ENCODE measurements at regions not wholly inside any gene's neighbourhood (a gene's known extent, or its start where the extent isn't known, plus 50 kb on each side); places are given as distances from the start of the nearest gene placed in this dataset.
"Not testable (repeated sequence)": the region's sequence is repeated elsewhere in the genome, so short reads cannot be mapped to it uniquely, and the experiment has no call there.

DNA sequence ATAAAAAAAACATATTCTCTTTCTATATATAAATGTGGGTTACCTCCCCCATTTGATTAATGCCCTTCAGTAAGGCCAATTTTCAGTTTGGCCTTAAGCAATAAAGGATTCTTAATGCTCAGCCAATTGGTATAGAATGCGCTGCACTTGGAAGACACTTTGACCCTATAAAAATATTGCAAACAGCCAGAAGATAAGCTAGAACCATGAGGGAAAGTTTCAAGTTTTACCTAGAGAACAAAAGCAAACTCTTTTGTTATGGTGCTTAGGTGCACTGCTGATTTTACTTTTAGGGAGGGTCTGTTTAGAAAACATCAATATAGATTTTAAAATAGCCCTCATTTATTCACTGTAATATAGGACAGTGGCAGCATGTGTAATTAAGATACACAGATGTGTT lies 251.6 kb upstream of the SLC16A7 start:
- no peak for DNase-seq

DNA sequence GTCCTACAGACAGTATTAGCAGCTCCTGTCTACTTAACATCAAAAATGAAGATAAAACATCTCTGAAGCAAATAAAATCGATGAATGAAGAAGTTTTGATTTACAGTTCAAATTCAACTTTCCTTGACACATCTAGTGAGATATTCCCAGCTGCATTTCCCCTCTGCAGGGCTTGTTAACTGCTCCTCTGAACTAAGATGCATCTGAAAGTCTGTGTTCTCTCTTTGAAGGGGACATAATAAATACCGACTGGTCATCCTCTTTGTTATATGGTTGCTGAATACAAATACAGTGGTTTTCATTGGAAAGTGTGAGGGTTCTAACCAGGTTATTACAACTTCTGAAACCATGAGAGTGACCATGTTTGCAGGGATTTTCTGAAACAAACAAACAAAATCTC lies 266.4 kb upstream of the SLC16A7 start:
- no peak for DNase-seq

DNA sequence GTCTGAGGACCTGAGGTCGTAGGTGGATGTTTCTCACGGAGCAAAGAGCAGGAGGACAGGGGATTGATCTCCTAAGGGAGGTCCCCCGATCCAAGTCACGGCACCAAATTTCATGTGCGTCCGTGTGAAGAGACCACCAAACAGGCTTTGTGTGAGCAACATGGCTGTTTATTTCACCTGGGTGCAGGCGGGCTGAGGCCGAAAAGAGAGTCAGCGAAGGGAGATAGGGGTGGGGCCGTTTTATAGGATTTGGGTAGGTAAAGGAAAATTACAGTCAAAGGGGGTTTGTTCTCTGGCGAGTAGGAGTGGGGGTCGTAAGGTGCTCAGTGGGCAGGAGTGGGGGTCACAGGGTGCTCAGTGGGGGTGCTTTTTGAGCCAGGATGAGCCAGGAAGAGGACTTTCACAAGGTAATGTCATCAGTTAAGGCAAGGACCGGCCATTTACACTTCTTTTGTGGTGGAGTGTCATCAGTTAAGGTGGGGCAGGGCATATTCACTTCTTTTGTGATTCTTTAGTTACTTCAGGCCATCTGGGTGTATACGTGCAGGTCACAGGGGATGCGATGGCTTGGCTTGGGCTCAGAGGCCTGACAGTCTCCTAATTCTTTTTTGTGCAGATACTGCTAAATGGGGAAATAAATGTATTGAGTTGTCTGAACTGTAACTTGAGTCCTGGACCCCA lies 267.3 kb upstream of the SLC16A7 start:
- DNase-seq, result not testable (repeated sequence)

DNA sequence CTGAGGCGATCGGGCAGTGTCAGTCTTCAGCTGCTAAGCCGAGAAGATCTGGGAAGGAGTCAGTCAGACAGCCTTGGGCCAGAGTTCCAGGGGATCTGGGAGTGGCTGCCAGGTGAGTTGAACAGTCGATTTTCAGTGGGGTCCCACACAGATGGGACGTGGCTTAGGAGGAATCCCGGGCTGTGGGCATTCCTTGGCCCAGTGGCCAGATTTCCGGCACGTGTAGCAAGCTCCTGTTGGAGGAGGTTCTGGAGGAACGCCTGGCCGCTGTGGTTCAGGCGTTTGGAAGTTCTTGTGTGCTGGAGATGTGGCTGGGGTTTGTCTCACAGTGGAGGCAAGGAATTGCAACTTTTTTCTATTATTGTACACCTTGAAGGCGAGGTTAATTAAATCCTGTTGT lies 269.4 kb upstream of the SLC16A7 start:
- DNase-seq, result not testable (repeated sequence)

DNA sequence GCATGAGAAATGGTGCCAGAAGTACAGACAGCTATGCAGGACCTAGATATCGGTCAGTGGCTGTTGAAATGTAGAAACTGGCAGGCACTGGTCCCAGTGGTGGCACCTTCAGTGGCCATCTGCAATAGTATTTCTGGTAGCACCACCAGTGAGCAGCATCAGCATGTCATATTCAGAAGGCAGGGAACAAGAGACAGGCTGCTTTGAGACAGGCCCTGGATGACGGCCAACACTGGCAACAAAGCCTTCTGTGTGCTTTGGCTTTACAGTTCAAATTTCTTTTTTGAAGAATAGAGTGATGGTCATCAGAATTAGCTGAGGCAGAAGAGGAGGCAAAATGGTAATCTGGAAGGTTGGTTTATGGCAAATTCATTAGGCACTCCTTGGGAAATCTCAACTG lies 273.4 kb upstream of the SLC16A7 start:
- DNase-seq, result no peak

DNA sequence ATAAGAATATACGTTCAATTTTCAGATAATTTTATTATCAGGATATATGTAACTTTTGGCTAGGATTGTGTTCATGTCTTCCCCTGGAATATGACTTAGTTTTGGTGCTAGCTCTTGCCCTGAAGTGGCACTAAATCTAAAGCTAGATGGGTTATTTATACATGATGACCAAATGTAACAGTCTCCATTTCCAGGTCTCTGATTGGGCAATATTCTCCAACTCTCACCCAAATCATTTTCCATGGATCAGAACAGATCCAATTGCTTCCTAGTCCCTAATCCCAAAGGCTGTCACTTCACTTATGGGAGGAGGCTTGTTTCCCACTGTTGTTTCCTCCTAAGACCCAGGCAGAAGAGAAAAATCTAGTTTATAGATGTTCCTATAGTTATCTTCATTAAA lies 274.6 kb upstream of the SLC16A7 start:
- no peak for DNase-seq

DNA sequence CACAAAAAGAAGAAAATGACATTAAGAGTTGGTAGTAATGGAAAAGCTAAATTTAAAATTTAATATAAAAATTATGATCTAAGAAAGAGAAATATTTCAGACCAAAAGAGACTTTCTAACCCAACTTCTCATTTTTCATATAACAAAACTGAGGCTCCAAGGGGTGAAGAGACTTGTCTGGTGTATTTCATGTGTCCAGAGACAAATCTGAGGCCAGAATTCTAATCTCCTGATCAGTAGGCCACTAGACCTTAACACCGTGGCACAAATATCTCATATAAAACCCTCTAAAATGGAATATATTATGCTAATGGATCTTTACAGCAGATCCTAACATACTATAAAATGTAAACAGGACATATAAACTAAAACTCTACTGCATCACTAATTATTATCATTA lies 275.7 kb upstream of the SLC16A7 start:
- no peak for DNase-seq

DNA sequence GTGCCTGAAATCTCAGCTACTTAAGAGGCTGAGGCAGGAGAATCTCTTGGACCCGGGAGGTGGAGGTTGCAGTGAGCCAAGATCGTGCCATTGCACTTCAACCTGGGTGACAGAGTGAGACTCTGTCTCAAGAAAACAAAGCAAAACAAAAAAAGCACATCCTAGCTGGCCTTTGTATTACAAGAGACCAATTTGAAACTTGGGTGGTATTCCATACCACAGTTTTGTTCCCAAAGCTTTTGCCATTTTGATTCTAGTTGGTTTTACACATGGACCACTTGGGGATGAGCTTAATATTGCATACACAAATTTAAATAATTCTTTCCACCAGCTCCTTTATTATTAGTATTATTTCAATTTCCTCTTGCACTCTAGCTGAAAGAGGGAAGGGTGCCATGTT lies 276.9 kb upstream of the SLC16A7 start:
- no peak for DNase-seq

DNA sequence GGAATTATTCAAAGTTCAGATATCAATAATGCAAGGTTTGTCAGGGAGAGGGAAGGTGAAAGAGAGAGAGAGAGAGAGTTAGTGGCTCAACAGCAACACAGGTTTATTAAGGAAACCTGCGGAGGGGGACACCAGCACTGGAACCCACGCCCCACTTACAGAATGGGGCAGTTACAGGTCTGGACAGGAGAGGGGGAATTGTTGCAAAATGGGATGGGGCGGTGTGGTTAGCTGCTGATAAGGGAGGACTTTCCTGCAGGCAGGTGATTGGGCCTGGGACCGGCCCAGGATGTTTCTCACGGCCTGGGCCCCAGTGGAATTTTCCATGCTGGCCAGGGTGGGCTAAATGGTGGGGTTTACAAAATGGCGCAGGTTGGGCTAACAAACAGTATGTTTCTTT lies 278.2 kb upstream of the SLC16A7 start:
- no peak for DNase-seq

DNA sequence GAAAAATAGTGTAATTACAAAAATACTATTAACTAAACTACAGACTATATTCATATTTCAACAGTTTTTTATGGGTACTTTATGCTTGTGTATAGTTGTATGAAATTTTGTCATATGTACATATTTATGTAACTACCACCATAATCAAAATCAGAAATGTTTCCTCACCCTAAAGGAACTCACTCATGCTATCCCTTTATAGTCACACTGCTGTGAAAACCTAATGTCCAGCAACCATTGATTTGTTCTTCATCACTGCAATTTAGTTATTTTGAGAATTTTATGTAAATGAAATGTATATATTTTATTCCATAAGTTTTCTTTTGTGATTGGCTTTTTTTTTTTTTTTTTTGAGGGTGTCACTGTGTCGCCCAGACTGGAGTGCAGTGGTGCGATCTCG lies 278.9 kb upstream of the SLC16A7 start:
- no peak for DNase-seq

DNA sequence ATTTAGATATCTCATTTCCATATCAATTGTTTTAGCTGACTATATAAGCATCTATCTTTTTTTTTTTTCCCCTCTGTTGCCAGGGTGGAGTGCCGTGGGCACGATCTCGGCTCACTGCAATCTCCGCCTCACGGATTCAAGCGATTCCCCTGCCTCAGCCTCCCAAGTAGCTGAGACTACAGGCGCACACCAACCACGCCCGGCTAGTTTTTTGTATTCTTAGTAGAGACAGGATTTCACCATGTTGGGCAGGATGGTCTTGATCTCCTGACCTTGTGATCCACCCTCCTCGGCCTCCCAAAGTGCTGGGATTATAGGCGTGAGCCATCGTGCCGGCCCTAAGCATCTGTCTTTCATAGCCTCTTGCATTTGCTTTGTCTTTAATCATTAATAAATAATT lies 279.5 kb upstream of the SLC16A7 start:
- DNase-seq, result not testable (repeated sequence)

DNA sequence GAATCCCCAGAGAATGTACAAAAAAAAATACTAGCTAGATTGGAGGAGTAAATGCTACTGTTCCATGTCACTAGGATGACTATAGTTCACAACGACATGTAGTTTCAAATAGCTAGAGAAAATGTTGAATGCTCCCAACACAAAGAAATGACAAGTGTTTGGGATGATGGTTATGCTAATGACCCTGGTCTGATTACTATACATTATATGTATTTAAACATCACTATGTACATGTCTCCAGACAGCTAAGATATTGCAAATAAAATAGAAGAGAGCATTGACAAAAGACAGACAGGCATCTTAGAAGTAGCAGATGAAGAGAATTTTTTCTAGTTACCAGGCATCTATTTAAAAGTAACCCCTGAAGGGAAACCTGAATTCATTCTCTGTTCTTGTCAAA lies 281.6 kb upstream of the SLC16A7 start:
- no peak for DNase-seq

DNA sequence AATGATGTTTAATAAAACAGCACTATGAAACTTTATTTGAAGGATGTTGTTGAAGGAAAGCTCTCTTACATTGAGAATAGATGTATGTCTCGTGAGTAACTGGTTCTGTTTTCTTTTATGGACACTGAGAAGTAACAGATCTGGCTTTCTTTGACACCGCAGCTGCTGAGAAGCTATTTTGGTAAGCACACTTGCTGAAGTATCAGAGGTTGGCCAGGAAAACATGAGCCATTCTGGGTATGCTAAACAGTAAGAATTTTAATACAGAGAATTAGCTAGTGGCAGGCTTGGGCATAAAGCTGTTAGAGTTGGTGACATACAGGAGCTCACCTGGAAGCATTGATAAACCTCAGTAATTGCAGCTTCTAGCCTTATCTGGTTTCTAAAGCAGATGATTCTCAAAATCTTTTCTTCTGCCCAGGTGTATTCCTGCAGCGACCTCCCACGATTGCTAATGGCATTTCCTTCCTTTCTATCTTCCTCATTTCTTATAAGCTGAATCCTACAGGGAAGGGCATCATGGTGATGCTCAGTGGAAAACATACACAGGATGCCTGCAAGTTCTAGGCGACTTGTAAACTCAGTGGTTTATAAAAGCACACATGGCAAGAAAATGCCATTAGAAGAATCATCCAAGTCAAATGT lies 291.6 kb upstream of the SLC16A7 start:
- DNase-seq, result no peak

DNA sequence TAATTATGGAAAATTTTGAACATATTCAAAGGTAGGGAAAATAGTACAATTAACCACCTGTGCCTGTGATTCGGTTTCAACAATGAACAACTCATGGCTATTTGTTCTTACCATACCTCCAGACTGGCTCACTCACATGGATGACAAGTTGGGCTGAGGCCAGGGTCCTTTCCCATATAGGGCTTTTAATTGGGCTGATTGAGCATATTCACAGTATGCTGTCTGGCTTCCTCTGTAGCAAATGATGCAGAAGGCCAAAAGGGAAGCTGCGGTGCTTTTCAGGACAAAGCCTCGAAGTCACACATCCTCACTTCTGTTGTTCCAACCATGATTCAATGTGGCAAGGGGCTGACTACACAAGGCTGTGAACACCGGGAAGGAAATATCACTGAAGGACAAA lies 297.5 kb upstream of the SLC16A7 start:
- no peak for DNase-seq

DNA sequence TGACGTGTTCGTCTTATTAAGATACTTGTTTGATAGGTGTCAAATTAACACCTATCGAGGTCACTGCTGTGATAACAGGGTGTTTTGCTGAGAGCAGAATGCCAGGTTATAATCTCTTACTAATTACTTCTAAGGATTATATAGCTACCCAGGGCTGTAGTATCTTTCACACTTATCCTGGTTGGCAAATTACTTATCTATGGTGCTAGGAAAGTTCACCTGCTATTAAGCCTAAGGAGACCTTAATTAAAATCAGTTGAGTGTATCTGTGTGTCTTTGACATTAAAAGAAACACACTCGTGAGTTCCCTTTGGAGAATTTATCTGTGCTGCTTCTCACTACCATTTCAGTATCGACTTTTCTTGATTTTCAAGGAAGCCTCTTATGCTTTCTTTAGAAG lies 301.6 kb upstream of the SLC16A7 start:
- DNase-seq, result no peak

DNA sequence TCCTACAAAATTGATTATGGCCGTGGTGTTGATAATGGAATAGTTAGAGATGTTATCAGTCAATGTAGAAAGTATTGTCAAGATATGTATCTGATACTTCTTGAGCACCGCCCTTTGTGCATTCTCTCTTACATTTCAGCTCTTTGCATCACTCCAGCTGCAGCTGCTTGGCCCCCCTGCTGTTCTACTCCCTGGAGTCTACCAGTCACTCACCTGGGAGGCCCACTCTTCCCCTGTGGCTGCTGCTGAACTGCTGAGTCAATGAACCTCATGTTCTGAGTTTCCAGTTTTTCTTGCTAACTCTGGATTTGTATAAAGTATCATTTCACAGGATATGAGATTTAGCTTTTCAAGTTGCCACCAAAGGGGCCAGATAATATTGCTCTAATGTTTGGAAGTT lies 312.8 kb upstream of the SLC16A7 start:
- DNase-seq, result no peak

DNA sequence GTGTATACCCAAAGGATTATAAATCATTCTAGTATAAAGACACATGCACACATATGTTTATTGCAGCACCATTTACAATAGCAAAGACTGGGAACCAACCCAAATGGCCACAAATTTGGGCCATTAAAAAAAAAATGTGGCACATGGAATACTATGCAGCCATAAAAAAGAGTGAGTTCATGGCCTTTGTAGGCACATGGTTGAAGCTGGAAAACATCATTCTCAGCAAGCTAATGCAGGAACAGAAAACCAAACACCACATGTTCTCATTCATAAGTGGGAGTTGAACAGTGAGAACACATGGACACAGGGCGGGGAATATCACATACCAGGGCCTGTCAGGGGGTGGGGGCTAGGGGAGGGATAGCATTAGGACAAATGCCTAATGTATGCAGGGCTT lies 322.3 kb upstream of the SLC16A7 start:
- DNase-seq, result not testable (repeated sequence)

DNA sequence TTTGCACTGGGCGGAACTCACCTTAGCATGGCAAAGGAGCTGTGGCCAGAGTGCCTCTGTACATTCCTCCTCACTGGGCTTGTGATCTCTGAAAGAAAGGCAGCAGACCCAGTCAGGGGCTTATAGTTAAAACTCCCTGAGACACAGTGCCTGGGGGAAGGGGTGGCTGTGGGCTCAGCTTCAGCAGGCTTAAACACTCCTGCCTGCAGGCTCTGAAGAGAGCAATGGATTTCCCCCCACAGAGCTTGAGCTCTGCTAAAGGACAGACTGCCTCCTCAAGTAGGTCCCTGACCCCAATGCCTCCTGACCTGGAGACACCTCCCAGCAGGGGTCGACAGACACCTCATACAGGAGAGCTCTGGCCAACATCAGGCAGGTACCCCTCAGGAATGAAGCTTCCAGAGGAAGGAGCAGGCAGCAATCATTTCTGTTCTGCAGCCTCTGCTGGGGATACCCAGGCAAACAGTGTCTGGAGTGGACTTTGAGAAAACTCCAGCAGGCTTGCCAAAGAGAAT lies 327.5 kb upstream of the SLC16A7 start:
- DNase-seq, result no peak

DNA sequence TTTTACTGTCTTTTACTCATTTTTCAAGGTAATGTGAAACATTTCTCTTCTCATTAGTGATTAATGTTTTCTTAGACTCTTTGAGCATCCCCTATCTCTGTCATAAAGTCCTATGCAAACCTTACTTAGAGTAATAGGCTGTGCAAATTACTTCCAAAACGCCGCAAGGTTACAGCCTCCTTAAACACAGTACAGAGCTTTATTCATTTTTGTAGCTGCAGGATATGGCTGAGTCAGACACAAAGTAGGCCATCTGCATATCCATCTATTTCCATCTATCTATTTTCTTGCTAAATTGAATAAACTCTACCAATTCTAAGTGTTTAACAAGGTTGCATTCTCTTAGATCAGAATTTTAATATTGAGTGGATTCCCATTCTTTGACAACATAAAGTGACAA lies 335.6 kb upstream of the SLC16A7 start:
- no peak for DNase-seq

DNA sequence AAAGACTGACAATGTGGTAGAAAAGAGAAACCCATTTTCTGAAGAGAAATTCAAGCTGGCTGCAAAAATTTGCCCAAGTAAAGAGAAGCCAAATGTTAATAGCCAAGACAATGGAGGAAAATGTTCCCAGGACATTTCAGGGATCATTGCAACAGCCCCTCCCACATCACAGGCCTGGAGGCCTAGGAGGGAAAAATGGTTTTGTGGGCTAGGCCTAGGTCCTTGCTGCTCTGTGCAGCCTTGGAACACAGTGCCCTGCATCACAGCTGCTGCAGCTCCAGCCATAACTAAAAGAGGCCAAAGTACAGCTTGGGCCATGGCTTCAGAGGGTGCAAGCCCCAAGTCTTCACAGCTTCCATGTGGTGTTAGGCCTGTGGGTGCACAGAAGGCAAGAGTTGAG lies 332.4 kb upstream of the LRIG3 start:
- DNase-seq, result no peak

DNA sequence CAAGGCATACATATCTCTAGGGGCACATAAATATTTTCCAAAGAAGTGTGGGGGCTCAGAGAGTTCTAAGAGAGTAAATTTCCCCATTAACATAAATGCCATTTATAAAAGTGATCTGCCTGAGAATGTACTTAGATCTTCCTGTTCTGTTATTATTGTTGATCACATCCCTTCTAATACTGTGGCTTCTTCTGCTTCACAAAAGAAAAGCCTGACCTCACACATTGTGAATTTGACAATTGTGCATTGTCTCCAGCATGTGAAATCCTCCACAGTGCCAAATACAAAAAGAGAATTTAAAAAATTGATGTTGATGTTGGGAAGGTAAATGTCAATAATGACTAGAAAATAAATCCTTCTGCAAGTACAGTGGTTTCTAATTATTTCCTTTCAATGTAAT lies 330.5 kb upstream of the LRIG3 start:
- no peak for DNase-seq

DNA sequence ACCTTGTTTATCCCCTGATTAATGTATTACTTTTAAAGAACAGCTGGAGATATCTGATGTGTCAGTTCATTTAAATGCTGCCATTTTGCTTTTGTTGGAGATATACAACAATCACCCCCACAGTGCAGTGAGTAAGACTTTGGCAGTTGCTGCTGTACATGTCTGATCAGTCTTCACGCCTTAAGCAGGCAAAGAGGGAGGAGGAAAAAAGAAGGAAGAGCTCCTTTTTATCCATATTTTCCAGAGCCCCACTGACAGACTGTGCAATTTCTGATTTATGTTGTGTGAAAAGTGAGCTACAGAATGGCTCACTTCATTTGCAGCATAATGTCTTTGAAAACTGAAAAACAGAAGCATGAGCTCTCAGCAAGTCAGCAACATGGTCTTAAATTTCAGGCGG lies 319.7 kb upstream of the LRIG3 start:
- DNase-seq, result no peak

DNA sequence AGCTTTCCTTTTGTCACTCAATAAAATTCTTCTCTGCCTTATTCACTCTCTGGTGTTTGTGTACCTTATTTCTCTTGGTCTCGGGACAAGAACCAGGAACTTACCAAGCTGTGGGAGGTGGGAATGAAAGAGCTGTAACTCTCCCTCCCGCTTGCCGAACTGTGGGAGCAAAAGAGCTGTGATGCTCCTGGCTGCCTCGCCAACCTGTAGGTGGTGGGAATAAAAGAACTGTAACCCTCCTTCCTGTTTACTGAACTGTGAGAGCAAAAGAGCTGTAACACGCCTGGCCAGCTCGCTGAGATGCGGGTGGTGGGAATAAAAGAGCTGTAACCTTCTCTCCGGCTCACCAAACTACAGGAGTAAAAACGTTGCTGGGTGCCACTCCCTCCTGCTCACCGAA lies 314.1 kb upstream of the LRIG3 start:
- DNase-seq, result no peak

DNA sequence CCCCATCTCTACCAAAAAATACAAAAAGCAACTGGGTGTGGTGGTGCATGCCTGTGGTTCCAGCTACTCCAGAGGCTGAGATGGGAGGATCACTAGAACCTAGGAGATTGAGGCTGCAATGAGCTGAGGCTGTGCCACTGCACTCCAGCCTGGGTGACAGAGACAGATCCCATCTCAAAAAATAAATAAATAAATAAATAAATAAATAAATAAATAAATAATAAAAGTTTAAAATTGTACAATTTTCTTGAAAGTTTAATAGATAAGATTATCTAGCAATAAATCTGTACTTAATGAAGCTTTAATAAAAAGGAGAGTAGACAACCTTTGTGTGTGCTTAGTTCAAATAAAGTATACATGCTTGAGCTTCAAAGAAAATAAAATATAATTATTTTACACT lies 310.0 kb upstream of the LRIG3 start:
- no peak for DNase-seq

DNA sequence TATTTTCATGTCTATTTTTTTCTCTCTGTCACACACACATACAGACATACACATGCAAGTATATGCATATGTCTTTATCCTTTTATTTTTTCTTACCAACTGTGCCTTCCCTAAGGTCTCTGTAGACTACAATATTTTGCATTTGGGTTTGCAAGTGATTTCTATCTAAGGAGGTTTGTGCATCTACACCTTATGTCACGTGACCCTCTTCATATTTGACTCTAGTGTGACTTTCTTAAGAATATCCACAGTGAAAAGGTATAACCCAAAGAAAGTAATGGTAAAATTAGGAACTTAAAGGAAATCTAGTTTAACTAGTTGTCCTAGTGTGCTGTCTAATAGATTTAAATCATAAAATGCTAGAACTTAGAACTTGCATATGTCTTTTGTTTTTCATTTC lies 298.8 kb upstream of the LRIG3 start:
- DNase-seq, result no peak

Measured in activated CD4-positive, alpha-beta T cell treated with anti-CD3 and anti-CD28 coated beads, Interleukin-2, amount 50 U/mL, for 4 hours (primary cell).